Tibial nerve (tissue), 4 donors: ENCODE measurements at regions not wholly inside any gene's neighbourhood (a gene's known extent, or its start where the extent isn't known, plus 50 kb on each side); places are given as distances from the start of the nearest gene placed in this dataset.
"Not testable (repeated sequence)": the region's sequence is repeated elsewhere in the genome, so short reads cannot be mapped to it uniquely, and the experiment has no call there.

Source experiments
- DNase-seq, 2 donors: peaks; one replicate each; pipeline ENCODE4 v3.0.0-alpha.2; 2019; ENCODE audit warnings: low spot score in 2 of 2
- H3K27ac ChIP-seq, 4 donors: fragments of 200-600 bp; sonication (generic) in 3 of 4; one replicate each; pipeline ENCODE4 v1.5.1; 2017 to 2019; ENCODE audit warnings: mild to moderate bottlenecking in 1 of 4
- H3K27me3 ChIP-seq, 2 donors: fragments of 200-600 bp; sonication (generic) in 1 of 2; one replicate each; pipeline versions ENCODE4 v1.5.1 to v1.6.0; 2017 to 2019
- H3K36me3 ChIP-seq, 3 donors: fragments of 200-600 bp; sonication (generic); one replicate each; pipeline ENCODE4 v1.5.1; 2018 to 2019
- H3K4me1 ChIP-seq, 4 donors: fragments of 200-600 bp; sonication (generic) in 3 of 4; one replicate each; pipeline ENCODE4 v1.5.1; 2017 to 2019
- H3K4me3 ChIP-seq, 4 donors: fragments of 200-600 bp; sonication (generic) in 3 of 4; one replicate each; pipeline ENCODE4 v1.5.1; 2017 to 2019; ENCODE audit warnings: mild to moderate bottlenecking in 1 of 4, moderate library complexity in 1 of 4
- H3K9me3 ChIP-seq, 4 donors: fragments of 200-600 bp; sonication (generic) in 3 of 4; one replicate each; pipeline ENCODE4 v1.5.1; 2017 to 2019
- EP300 ChIP-seq, 2 donors: sonication (generic); formaldehyde crosslinking; IDR thresholded peaks; one replicate each; pipeline ENCODE4 v1.6.1; 2017; ENCODE audit warnings: antibody characterized with exemption in 2 of 2, mild to moderate bottlenecking in 1 of 2
- POLR2A ChIP-seq, 2 donors: fragments of 450-650 bp; IDR thresholded peaks; one replicate each; pipeline ENCODE4 v1.6.1; 2017; ENCODE audit warnings: antibody characterized with exemption in 2 of 2, mild to moderate bottlenecking in 2 of 2, moderate library complexity in 2 of 2
- WGBS, 2 donors: methylation state at CpG; one replicate each; pipeline ENCODE4 v1.1.5; 2018; 5-methylcytosine and 5-hydroxymethylcytosine counted together
- TF ChIP-seq, protein P1 (sequence below), 5 experiments: fragments of 200-600 bp in 3 of 5; fragments of 450-650 bp in 2 of 5; sonication (generic) in 3 of 5; IDR thresholded peaks; one replicate each; pipeline ENCODE4 v1.5.1; 2016 to 2019; ENCODE audit warnings: antibody characterized with exemption in 5 of 5, mild to moderate bottlenecking in 3 of 5, moderate library complexity in 2 of 5

DNA sequence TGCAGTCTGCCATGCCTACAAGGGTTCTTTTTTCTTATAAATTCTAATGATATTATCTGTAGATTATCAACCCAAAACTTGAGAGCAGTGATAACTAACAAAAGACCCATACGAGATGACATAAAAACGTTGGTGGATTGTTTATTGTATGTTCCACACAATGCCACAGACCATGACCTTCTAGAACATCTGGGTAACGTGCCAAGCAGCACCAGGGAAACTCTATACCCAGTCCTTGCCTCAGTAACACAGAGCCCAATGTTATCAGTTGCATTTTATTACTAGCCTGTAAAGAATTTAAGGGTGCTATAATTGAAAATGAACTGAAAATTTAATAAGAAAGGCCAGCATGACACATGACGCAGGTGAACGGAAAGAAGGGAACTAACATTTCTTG is 99.1 kb upstream of the UGP2 start:
- no peak overlapping the region for H3K4me3 ChIP-seq
- no peak for TF ChIP-seq EP300 (IDR thresholded peaks at IDR 0.05)
- DNase-seq, result no peak
- no peaks in the 10 kb centered on the region for H3K27me3 ChIP-seq
- no peaks in the 10 kb centered on the region for H3K9me3 ChIP-seq
- H3K27ac ChIP-seq, result no peak overlapping the region
- H3K4me1 ChIP-seq, result peaks cover 0 to 11% (median 0%) of the 10 kb centered on the region in 4 donors
- WGBS, 2 donors, result 59 to 63% methylated on average over 5 of the region's 5 CpGs
- no peaks in the 10 kb centered on the region for H3K36me3 ChIP-seq

DNA sequence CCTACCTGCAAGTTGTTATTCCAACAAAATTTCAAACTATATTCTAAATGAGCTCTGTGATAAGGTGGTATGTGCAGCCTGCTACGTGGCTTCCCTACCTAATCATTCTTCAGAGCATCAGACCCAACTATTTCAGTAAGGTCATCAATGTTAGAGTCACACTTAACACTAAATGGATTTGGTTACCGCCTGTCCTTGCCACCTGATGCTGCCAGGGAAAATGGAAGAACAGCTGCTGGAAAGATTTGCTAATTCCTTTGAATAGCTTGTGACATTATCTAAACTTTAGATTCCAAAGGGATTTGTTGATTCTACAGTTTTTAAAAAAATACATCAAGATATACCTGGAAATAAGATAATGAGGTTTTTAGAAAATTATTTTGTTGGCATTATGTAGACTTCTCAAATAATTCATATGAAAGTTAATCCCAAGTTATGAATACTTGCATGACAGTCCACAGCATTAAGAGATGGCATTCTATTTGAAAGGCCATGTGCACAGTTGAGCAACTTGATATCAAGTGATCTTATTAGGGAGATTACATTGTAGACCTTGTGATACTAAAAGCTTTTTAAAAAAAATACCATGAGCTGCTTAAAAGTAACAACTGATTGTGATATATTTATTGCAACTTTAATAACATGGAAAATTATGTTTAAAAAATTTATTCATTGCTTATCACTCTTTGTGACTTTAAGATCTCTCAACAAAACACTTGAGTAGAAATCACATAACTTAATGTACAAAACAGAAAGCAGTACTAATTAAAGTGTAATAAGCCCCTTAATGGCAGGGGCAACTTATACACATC is 98.3 kb upstream of the UGP2 start:
- no peak for DNase-seq
- TF ChIP-seq EP300 (IDR thresholded peaks at IDR 0.05) (no peak), POLR2A (IDR thresholded peaks at IDR 0.05) (no peak)
- TF ChIP-seq, protein P1, sequence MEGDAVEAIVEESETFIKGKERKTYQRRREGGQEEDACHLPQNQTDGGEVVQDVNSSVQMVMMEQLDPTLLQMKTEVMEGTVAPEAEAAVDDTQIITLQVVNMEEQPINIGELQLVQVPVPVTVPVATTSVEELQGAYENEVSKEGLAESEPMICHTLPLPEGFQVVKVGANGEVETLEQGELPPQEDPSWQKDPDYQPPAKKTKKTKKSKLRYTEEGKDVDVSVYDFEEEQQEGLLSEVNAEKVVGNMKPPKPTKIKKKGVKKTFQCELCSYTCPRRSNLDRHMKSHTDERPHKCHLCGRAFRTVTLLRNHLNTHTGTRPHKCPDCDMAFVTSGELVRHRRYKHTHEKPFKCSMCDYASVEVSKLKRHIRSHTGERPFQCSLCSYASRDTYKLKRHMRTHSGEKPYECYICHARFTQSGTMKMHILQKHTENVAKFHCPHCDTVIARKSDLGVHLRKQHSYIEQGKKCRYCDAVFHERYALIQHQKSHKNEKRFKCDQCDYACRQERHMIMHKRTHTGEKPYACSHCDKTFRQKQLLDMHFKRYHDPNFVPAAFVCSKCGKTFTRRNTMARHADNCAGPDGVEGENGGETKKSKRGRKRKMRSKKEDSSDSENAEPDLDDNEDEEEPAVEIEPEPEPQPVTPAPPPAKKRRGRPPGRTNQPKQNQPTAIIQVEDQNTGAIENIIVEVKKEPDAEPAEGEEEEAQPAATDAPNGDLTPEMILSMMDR (IDR thresholded peaks at IDR 0.05), result no peak
- Histone ChIP-seq H3K27ac (no peak overlapping the region), H3K9me3 (no peaks in the 10 kb centered on the region), H3K27me3 (no peaks in the 10 kb centered on the region), H3K4me3 (no peak overlapping the region), H3K36me3 (no peaks in the 10 kb centered on the region), H3K4me1 (peaks cover 0 to 7% (median 0%) of the 10 kb centered on the region in 4 donors)
- 87 to 91% methylated on average over 2 of the region's 2 CpGs for WGBS, 2 donors

DNA sequence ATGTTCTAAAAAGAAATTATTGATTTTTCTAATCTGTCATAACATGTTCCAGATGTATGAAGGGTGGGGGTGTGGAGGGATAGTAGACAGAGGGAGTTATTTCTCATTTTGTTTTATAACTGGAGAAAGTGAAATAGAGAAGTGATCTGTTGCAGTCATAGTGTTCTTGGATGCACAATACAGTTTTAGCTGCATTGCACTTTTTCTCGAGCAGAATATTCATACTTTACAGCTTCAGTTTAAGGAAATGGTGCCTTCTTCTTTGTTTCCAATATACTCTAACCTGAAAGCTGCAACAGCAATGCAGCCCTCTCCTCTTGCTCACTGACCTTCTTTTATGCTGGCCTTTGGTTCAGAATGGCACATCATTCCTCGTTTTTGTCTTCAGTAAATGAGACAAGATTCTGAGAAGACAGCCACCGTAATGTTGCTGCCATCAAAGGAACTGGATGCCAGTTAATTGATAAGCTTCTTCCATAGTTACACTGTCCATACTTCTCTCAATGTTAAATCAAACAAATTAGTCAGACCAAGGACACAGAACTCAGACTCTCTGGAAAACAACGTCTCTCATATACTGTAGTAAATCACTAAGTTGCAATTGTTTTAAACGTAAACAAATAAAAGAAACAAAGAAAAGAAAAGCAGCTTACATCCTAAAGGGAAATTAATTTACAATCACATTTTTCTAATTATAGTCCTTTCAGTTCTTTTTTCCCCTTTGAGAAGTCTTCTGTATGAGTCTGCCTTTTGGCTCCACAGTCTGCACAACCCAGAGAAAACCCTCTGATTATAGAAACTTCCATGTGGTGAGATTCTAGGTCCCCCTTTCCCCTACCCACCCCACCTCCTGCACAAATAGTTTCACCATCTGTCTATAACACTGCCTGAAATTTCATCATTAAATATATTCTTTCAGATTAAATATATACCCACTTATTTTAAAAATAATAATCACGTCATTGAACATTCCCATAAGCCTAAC is 97.4 kb upstream of the UGP2 start:
- Histone ChIP-seq H3K36me3 (no peaks in the 10 kb centered on the region), H3K27me3 (no peaks in the 10 kb centered on the region), H3K9me3 (no peaks in the 10 kb centered on the region), H3K4me3 (no peak overlapping the region), H3K4me1 (peaks cover 0 to 7% (median 0%) of the 10 kb centered on the region in 4 donors), H3K27ac (no peak overlapping the region)
- TF ChIP-seq EP300 (IDR thresholded peaks at IDR 0.05) (no peak), POLR2A (IDR thresholded peaks at IDR 0.05) (no peak)
- TF ChIP-seq, protein P1 (IDR thresholded peaks at IDR 0.05), result no peak
- 63 to 68% methylated on average over 6 of the region's 6 CpGs for WGBS, 2 donors
- no peak for DNase-seq

DNA sequence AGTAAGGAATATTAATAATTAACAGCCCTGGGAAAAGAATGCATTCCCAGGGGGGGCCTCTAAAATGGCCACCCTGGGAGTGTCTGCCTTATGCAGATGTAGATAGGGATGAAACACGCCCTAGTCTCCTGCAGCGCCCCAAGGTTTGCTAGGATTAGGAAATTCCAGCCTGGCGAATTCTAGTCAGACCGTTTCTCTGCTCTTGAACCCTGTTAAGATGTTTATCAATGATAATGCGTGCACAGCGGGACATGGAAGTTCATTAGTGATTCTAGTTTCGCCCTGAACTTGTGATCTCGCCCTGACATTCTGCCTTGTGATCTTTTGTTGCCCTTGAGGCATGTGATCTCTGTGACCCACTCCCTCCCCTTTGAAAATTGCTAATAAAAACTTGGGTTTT is 95.1 kb upstream of the UGP2 start:
- not testable (repeated sequence) for H3K4me1 ChIP-seq, DNase-seq, H3K4me3 ChIP-seq, H3K27ac ChIP-seq, H3K9me3 ChIP-seq, H3K36me3 ChIP-seq, H3K27me3 ChIP-seq
- 72 to 74% methylated on average over 8 of the region's 8 CpGs for WGBS, 2 donors

DNA sequence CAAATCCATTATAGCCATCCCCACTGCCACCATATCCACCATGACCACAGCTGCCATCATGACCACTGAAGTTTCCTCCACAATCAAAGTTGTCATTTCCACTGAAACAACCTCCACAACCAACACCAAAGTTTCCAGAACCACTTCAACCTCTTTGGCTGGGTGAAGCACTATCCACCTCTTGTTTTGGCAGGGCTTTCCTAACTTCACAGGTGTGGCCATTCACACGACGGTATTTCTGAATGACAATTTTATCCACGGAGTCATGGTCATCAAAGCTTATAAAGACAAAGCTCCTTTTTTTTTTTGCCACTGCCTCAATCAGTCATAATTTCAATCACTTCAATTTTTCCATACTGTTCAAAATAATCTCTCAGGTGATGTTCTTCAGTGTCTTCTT is 89.8 kb upstream of the UGP2 start:
- no peaks in the 10 kb centered on the region for H3K36me3 ChIP-seq
- no peaks in the 10 kb centered on the region for H3K4me1 ChIP-seq
- no peaks in the 10 kb centered on the region for H3K9me3 ChIP-seq
- no peaks in the 10 kb centered on the region for H3K27me3 ChIP-seq
- H3K27ac ChIP-seq, result no peak overlapping the region
- H3K4me3 ChIP-seq, result no peak overlapping the region
- TF ChIP-seq EP300 (IDR thresholded peaks at IDR 0.05) (no peak), POLR2A (IDR thresholded peaks at IDR 0.05) (no peak)
- TF ChIP-seq, protein P1 (IDR thresholded peaks at IDR 0.05), result no peak
- no peak for DNase-seq
- 96 to 97% methylated on average over 3 of the region's 3 CpGs for WGBS, 2 donors

DNA sequence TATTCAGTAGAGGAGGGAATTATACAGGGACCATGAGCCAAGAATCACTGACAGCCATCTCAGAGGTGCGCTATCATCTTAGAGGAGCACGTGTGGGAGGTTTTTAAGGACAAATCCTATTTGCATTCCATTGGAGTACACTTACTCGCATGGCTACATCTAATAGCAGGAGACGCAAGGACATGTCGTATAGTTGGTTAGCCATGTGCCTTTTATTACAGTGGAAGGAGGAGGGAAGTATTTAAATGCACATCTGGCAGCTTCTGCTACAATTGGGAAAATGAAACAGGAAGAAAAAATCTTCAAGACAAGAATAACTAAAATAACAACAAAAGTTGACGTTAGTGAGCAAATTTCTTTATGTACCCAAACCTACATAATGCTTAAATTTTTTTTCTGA is 86.5 kb upstream of the UGP2 start:
- Histone ChIP-seq H3K4me3 (no peak overlapping the region), H3K27ac (no peak overlapping the region), H3K36me3 (no peaks in the 10 kb centered on the region), H3K9me3 (no peaks in the 10 kb centered on the region), H3K27me3 (no peaks in the 10 kb centered on the region), H3K4me1 (no peaks in the 10 kb centered on the region)
- TF ChIP-seq, protein P1 (IDR thresholded peaks at IDR 0.05), result no peak
- no peak for TF ChIP-seq POLR2A (IDR thresholded peaks at IDR 0.05)
- TF ChIP-seq EP300 (IDR thresholded peaks at IDR 0.05), result no peak
- no peak for DNase-seq
- 52 to 59% methylated on average over 6 of the region's 6 CpGs for WGBS, 2 donors
